Pancreas (tissue), 10 donors: ENCODE measurements at regions not wholly inside any gene's neighbourhood (a gene's known extent, or its start where the extent isn't known, plus 50 kb on each side); places are given as distances from the start of the nearest gene placed in this dataset.
A peak's percentile ranks its signal among the peaks of the same experiment; 100 is the strongest.

Experiments
- ATAC-seq, 4 donors: fragments of 200-7000 bp; cut with Tn5 transposase; one replicate each; pipeline versions ENCODE4 v1.8.0 to v1.9.1; 2020; ENCODE audit warnings: mild to moderate bottlenecking in 4 of 4, moderate library complexity in 4 of 4
- DNase-seq, 6 donors: peaks; one replicate each; pipeline ENCODE4 v3.0.0-alpha.2; 2020
- FAIRE-seq: peaks from 2 replicates; lab custom pipeline; 2012; peaks lifted over from hg19 to GRCh38; lab: Jason Lieb, UNC
- H3K27ac ChIP-seq, 4 donors: fragments of 200-600 bp; sonication (generic); 1 replicate in 3 of 4; 2 replicates in 1 of 4; pipeline versions ENCODE4 v1.5.0 to v1.8.0; 2020
- H3K27me3 ChIP-seq, 4 donors: fragments of 200-600 bp; one replicate each; pipeline ENCODE4 v1.8.0; 2021
- H3K36me3 ChIP-seq, 3 donors: fragments of 200-600 bp; sonication (generic) in 1 of 3; one replicate each; pipeline versions ENCODE4 v1.5.0 to v1.8.0; 2020 to 2021
- H3K4me1 ChIP-seq, 3 donors: fragments of 200-600 bp; one replicate each; pipeline ENCODE4 v1.8.0; 2021
- H3K4me3 ChIP-seq, 4 donors: fragments of 200-600 bp; sonication (generic) in 2 of 4; one replicate each; pipeline versions ENCODE4 v1.5.0 to v1.8.0; 2020 to 2021
- H3K9me3 ChIP-seq, 4 donors: fragments of 200-600 bp; one replicate each; pipeline ENCODE4 v1.8.0; 2021
- WGBS, 2 donors: extraction: QIAGEN DNeasy Blood & Tissue Kit; methylation state at CpG; one replicate each; pipeline ENCODE4 v1.1.7; 2013; 5-methylcytosine and 5-hydroxymethylcytosine counted together
- intact Hi-C, 3 donors: fragments of 100-400 bp; cut with DNase I; formaldehyde crosslinking; loops; one replicate each; pipeline versions ENCODE4 v1.11.1 to v1.14.2; 2022
- TF ChIP-seq, protein P1 (sequence below), 4 donors: fragments of 200-600 bp; sonication (generic) in 3 of 4; IDR thresholded peaks; one replicate each; pipeline versions ENCODE4 v1.5.0 to v1.8.0; 2021; ENCODE audit warnings: antibody characterized with exemption in 4 of 4
- donor health status: healthy with polysubstance abuse.
- donor health status: DM: no; HTN: no; CAD: no; lungs with moderate emphysema.
- donor health status: DM: no; HTN: no; CAD: no.
- donor health status: control.
- donor health status: control.
- donor health status: Bipolar disorder and iron deficiency.
- donor health status: DM: yes; HTN: yes; CAD: no.
- donor health status: DM: no; HTN: no; CAD: no.
- donor health status: DM: no; HTN: no; CAD: no.
- donor health status: DM: yes; HTN: yes; CAD: no.

GRCh38 chr3:18562364-18563154 is 137.4 kb upstream of the SATB1 start:
- no peaks in the 10 kb centered on the region for H3K27me3 ChIP-seq
- ATAC-seq = no peak
- H3K4me3 ChIP-seq = no peak overlapping the region
- TF ChIP-seq, protein P1, sequence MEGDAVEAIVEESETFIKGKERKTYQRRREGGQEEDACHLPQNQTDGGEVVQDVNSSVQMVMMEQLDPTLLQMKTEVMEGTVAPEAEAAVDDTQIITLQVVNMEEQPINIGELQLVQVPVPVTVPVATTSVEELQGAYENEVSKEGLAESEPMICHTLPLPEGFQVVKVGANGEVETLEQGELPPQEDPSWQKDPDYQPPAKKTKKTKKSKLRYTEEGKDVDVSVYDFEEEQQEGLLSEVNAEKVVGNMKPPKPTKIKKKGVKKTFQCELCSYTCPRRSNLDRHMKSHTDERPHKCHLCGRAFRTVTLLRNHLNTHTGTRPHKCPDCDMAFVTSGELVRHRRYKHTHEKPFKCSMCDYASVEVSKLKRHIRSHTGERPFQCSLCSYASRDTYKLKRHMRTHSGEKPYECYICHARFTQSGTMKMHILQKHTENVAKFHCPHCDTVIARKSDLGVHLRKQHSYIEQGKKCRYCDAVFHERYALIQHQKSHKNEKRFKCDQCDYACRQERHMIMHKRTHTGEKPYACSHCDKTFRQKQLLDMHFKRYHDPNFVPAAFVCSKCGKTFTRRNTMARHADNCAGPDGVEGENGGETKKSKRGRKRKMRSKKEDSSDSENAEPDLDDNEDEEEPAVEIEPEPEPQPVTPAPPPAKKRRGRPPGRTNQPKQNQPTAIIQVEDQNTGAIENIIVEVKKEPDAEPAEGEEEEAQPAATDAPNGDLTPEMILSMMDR (IDR thresholded peaks at IDR 0.05) = no peak
- no peaks in the 10 kb centered on the region for H3K9me3 ChIP-seq
- H3K36me3 ChIP-seq = no peaks in the 10 kb centered on the region
- WGBS, 2 donors = 52 to 57% methylated on average over 1 of the region's 1 CpG
- no peak for FAIRE-seq
- no peak for DNase-seq
- peaks cover 0 to 3% (median 0%) of the 10 kb centered on the region in 3 donors for H3K4me1 ChIP-seq
- H3K27ac ChIP-seq = no peak overlapping the region
- intact Hi-C loops = loop anchor here in 1 of 3 donors (10.0 kb wide), 1 partner anchor 192 kb away; no protein-coding TSS in a partner anchor

DNA sequence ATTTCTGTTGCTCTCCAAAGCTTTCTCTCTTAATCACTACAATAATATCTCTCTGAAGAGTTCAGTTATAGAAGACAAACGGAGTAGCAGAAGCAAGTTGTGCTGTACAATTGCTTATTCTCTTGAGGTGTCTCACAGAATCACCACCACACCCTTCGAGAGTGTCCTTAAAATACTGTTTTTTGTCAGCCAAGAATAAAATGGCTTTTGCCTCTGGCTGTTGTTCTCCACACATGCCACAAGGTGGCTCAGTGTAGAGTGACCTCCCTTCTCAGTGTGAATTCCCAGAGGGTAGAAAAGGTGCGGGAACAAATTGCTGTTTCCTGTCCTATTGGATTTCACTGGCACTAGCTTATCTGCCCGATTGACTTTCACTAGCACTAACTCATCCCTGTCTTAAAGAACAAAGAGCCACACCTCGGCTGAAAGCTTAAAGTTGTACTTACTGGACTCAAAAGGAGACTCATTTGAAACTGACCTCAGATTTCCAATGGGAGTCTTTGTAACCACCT is 134.2 kb upstream of the SATB1 start:
- TF ChIP-seq, protein P1 (IDR thresholded peaks at IDR 0.05) = peak; percentile 65 to 72 (median 70)
- DNase-seq (peak in 3 of 6 donors; percentile 19 to 53 (median 34)), ATAC-seq (peak; percentile 81 to 97 (median 96)), FAIRE-seq (no peak)
- Histone ChIP-seq H3K27me3 (no peaks in the 10 kb centered on the region), H3K4me3 (no peak overlapping the region), H3K9me3 (no peaks in the 10 kb centered on the region), H3K36me3 (no peaks in the 10 kb centered on the region), H3K4me1 (peaks cover 0 to 3% (median 0%) of the 10 kb centered on the region in 3 donors), H3K27ac (no peak overlapping the region)
- intact Hi-C loops = loop anchor here in 1 of 3 donors (10.0 kb wide), 2 partner anchors 205 to 435 kb away; no protein-coding TSS in a partner anchor
- 4 to 7% methylated on average over 5 of the region's 5 CpGs for WGBS, 2 donors

DNA sequence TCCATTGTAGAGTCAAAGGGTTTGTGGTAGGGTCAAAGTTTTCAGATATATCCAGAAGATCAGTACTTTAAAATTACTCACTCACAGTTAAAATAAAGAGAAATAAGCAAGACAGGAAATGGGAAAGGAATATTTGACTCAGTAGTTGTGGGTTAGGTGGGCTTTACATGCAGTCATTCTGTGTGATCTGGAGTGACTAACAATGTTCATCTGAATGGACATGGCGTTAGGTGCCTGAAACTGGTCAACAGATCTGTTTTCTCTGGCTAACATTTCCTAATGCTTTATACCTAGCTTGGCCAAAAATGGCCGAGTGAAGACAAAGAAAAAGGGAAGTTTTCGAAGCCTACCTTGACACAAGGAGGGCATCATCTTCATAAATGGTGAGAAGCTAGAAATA is 133.4 kb upstream of the SATB1 start:
- ATAC-seq (no peak), DNase-seq (no peak), FAIRE-seq (no peak)
- peaks cover 0 to 3% (median 0%) of the 10 kb centered on the region in 3 donors for H3K4me1 ChIP-seq
- H3K4me3 ChIP-seq = no peak overlapping the region
- H3K27me3 ChIP-seq = no peaks in the 10 kb centered on the region
- H3K36me3 ChIP-seq = no peaks in the 10 kb centered on the region
- intact Hi-C loops = loop anchor here in 1 of 3 donors (10.0 kb wide), 2 partner anchors 206 to 436 kb away; no protein-coding TSS in a partner anchor
- 69 to 77% methylated on average over 3 of the region's 3 CpGs for WGBS, 2 donors
- TF ChIP-seq, protein P1 (IDR thresholded peaks at IDR 0.05) = no peak
- no peaks in the 10 kb centered on the region for H3K9me3 ChIP-seq
- no peak overlapping the region for H3K27ac ChIP-seq

DNA sequence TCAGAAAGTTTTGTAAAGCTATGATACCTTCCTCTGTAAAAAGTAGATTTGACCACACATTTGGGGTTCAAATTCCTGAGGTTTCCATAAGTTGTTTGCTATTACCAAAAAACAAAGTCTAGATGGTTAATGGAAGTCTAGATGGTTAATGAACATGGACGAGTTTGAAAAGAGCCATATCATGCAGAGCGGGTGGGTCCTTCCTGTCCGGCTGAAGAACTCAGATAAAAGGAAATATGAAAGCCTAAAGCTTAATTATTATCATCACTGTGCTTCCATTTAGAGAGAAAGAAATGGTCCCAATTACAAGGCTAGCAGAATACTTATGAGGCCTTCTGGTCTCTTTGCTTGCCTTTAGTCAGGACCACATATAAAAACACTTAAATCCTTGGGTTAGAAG is 132.1 kb upstream of the SATB1 start:
- FAIRE-seq (no peak), ATAC-seq (no peak)
- intact Hi-C loops = loop anchor here in 1 of 3 donors (10.0 kb wide), 2 partner anchors 208 to 438 kb away; no protein-coding TSS in a partner anchor

More for the DNA sequence above, 132.1 kb upstream of the SATB1 start:
- DNase-seq = no peak
- Histone ChIP-seq H3K36me3 (no peaks in the 10 kb centered on the region), H3K4me3 (no peak overlapping the region), H3K9me3 (no peaks in the 10 kb centered on the region), H3K4me1 (peaks cover 0 to 3% (median 0%) of the 10 kb centered on the region in 3 donors), H3K27ac (no peak overlapping the region), H3K27me3 (no peaks in the 10 kb centered on the region)
- 76 to 84% methylated on average over 3 of the region's 3 CpGs for WGBS, 2 donors
- TF ChIP-seq, protein P1 (IDR thresholded peaks at IDR 0.05) = no peak
